ENCODE measurements at regions not wholly inside any gene's neighbourhood (a gene's known extent, or its start where the extent isn't known, plus 50 kb on each side); places are given as distances from the start of the nearest gene placed in this dataset.

DNA sequence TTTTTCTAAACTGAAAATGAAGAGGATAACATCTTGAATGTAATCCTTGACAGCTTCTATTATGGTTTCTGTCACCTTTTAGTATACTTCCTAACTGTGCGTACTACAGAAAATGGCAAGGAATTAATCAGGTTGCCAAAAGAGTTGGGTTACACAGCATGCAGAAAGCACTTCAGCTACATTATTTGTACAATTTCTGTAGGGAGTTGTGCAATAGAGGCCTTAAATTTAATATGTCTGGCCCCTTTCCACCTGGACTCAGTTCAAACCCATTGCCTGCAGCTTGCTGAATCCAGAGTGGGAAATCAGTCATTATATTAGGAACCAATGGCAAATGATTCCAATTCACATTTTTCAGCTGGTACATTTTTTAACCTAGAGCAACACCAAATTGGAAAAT lies 549.7 kb downstream of the CSNK1G3 start (continued):
- TF ChIP-seq, protein P1, sequence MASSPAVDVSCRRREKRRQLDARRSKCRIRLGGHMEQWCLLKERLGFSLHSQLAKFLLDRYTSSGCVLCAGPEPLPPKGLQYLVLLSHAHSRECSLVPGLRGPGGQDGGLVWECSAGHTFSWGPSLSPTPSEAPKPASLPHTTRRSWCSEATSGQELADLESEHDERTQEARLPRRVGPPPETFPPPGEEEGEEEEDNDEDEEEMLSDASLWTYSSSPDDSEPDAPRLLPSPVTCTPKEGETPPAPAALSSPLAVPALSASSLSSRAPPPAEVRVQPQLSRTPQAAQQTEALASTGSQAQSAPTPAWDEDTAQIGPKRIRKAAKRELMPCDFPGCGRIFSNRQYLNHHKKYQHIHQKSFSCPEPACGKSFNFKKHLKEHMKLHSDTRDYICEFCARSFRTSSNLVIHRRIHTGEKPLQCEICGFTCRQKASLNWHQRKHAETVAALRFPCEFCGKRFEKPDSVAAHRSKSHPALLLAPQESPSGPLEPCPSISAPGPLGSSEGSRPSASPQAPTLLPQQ (tag by site-specific recombination; IDR thresholded peaks at IDR 0.05) = peak; percentile 58; the same call in 1 of the 2 replicates
- TF ChIP-seq ATF2 (tag by site-specific recombination; IDR thresholded peaks at IDR 0.05; ENCODE audit: low read depth) (no peak), ZXDB (tag by site-specific recombination; IDR thresholded peaks at IDR 0.05) (0 out of 2 replicates have a peak, but pooled peaks have one; percentile 50), ZNF660 (tag by site-specific recombination; IDR thresholded peaks at IDR 0.05) (peak; percentile 100), SALL2 (tag by site-specific recombination; IDR thresholded peaks at IDR 0.05; ENCODE audit: borderline replicate concordance) (no peak), ZBTB1 (tag by site-specific recombination; IDR thresholded peaks at IDR 0.05) (no peak), ZNF292 (tag by site-specific recombination; IDR thresholded peaks at IDR 0.05; ENCODE audit: borderline replicate concordance, low read depth) (no peak), OSR2 (tag by site-specific recombination; IDR thresholded peaks at IDR 0.05) (0 out of 2 replicates have a peak, but pooled peaks have one; percentile 29), MZF1 (tag by site-specific recombination; IDR thresholded peaks at IDR 0.05; ENCODE audit: borderline replicate concordance) (peak; percentile 46; the same call in 1 of the 2 replicates), IKZF3 (tag by site-specific recombination; IDR thresholded peaks at IDR 0.05) (peak; percentile 46), SP7 (tag by site-specific recombination; IDR thresholded peaks at IDR 0.05) (0 out of 2 replicates have a peak, but pooled peaks have one; percentile 20), ZIC2 (tag by site-specific recombination; IDR thresholded peaks at IDR 0.05) (no peak)
- TF ChIP-seq, protein P2, sequence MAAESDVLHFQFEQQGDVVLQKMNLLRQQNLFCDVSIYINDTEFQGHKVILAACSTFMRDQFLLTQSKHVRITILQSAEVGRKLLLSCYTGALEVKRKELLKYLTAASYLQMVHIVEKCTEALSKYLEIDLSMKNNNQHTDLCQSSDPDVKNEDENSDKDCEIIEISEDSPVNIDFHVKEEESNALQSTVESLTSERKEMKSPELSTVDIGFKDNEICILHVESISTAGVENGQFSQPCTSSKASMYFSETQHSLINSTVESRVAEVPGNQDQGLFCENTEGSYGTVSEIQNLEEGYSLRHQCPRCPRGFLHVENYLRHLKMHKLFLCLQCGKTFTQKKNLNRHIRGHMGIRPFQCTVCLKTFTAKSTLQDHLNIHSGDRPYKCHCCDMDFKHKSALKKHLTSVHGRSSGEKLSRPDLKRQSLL (tag by site-specific recombination; IDR thresholded peaks at IDR 0.05) = no peak; the same call in 1 of the 2 replicates

DNA sequence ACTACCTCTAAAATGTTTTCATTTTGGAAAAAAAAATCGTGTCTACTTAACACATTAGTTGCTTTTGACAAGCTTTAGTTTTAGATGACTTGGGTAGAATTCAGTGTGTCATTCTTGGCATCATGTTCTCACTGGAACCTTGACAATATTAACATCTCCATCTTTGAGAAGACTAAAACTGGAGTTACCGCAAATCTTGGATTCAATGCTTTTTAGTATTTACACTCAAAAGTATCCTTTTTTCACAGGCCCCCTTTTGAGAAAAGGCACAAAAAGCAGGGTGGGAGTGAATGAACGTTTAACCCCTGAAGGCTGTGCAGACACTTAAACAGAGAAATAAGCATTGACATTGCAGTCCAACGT lies 549.1 kb downstream of the CSNK1G3 start:
- Histone ChIP-seq H3K4me3 (ENCODE audit: low read depth, low read length) (no peak overlapping the region), H3K27ac (ENCODE audit: extremely low read depth, low read depth, low read length) (no peak overlapping the region), H3K9me3 (ENCODE audit: control insufficient read depth, insufficient read depth, low read depth, low read length) (no peaks in the 10 kb centered on the region), H3K4me1 (ENCODE audit: control insufficient read depth, insufficient read depth, low read length) (peaks cover 30% of the 10 kb centered on the region), H3K36me3 (ENCODE audit: control insufficient read depth in 2 of 2, insufficient read depth in 1 of 2, low read length in 2 of 2) (no peaks in the 10 kb centered on the region)
- CTCF ChIA-PET = interaction anchor here (0.5 kb wide), 2 partner anchors 15 to 698 kb away, joined by 3 read pairs; no protein-coding TSS in a partner anchor
- POLR2A ChIA-PET = no interaction called here
- TF ChIP-seq SP3 (tag by site-specific recombination; IDR thresholded peaks at IDR 0.05) (no peak), ZSCAN16 (tag by site-specific recombination; IDR thresholded peaks at IDR 0.05) (no peak), ZNF146 (tag by site-specific recombination; IDR thresholded peaks at IDR 0.05) (no peak), ZNF391 (tag by site-specific recombination; IDR thresholded peaks at IDR 0.05; ENCODE audit: borderline replicate concordance, low read depth) (no peak), SETDB1 (IDR thresholded peaks at IDR 0.05; ENCODE audit: insufficient read length, low read length) (no peak), MEIS1 (CRISPR knock-in tag; IDR thresholded peaks at IDR 0.05; ENCODE audit: borderline replicate concordance) (no peak)
- TF ChIP-seq, protein P3, sequence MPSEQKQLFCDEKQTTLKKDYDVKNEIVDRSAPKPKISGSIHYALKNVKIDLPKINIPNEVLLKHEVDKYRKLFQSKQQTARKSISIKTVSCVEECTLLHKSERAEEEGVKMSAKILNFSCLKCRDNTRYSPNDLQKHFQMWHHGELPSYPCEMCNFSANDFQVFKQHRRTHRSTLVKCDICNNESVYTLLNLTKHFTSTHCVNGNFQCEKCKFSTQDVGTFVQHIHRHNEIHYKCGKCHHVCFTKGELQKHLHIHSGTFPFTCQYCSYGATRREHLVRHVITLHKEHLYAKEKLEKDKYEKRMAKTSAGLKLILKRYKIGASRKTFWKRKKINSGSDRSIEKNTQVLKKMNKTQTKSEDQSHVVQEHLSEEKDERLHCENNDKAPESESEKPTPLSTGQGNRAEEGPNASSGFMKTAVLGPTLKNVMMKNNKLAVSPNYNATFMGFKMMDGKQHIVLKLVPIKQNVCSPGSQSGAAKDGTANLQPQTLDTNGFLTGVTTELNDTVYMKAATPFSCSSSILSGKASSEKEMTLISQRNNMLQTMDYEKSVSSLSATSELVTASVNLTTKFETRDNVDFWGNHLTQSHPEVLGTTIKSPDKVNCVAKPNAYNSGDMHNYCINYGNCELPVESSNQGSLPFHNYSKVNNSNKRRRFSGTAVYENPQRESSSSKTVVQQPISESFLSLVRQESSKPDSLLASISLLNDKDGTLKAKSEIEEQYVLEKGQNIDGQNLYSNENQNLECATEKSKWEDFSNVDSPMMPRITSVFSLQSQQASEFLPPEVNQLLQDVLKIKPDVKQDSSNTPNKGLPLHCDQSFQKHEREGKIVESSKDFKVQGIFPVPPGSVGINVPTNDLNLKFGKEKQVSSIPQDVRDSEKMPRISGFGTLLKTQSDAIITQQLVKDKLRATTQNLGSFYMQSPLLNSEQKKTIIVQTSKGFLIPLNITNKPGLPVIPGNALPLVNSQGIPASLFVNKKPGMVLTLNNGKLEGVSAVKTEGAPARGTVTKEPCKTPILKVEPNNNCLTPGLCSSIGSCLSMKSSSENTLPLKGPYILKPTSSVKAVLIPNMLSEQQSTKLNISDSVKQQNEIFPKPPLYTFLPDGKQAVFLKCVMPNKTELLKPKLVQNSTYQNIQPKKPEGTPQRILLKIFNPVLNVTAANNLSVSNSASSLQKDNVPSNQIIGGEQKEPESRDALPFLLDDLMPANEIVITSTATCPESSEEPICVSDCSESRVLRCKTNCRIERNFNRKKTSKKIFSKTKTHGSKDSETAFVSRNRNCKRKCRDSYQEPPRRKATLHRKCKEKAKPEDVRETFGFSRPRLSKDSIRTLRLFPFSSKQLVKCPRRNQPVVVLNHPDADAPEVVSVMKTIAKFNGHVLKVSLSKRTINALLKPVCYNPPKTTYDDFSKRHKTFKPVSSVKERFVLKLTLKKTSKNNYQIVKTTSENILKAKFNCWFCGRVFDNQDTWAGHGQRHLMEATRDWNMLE (tag by site-specific recombination; conservative IDR thresholded peaks at IDR 0.05; ENCODE audit: low read depth) = no peak
- TF ChIP-seq, protein P4, sequence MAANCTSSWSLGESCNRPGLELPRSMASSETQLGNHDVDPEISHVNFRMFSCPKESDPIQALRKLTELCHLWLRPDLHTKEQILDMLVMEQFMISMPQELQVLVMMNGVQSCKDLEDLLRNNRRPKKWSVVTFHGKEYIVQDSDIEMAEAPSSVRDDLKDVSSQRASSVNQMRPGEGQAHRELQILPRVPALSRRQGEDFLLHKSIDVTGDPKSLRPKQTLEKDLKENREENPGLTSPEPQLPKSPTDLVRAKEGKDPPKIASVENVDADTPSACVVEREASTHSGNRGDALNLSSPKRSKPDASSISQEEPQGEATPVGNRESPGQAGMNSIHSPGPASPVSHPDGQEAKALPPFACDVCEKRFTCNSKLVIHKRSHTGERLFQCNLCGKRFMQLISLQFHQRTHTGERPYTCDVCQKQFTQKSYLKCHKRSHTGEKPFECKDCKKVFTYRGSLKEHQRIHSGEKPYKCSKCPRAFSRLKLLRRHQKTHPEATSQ (tag by site-specific recombination; IDR thresholded peaks at IDR 0.05) = no peak

Measured in HEK293 (cell line).